ENCODE measurements at regions not wholly inside any gene's neighbourhood (a gene's known extent, or its start where the extent isn't known, plus 50 kb on each side); places are given as distances from the start of the nearest gene placed in this dataset.
"Not testable (repeated sequence)": the region's sequence is repeated elsewhere in the genome, so short reads cannot be mapped to it uniquely, and the experiment has no call there.

- Histone ChIP-seq H2AFZ (ENCODE audit: low read length) (no peak overlapping the region), H3K27me3 (ENCODE audit: insufficient read depth, low read length) (no peaks in the 10 kb centered on the region), H3K4me3 (ENCODE audit: insufficient read depth, low read length) (no peak overlapping the region), H3K79me2 (ENCODE audit: insufficient read depth, low read length) (no peaks in the 10 kb centered on the region), H3K36me3 (ENCODE audit: insufficient read depth, low read length) (no peaks in the 10 kb centered on the region), H3K27ac (ENCODE audit: low read depth, low read length) (no peak overlapping the region), H4K20me1 (ENCODE audit: insufficient read depth, low read length) (no peaks in the 10 kb centered on the region), H3K4me1 (ENCODE audit: insufficient read depth, low read length) (no peaks in the 10 kb centered on the region), H3K4me2 (ENCODE audit: insufficient read depth, low read length) (no peak overlapping the region), H3K9me3 (ENCODE audit: low read depth, low read length) (no peaks in the 10 kb centered on the region)
- no peak for DNase-seq (ENCODE audit: insufficient read length, low spot score, missing footprints)
- no peak for TF ChIP-seq CTCF (IDR thresholded peaks at IDR 0.05; ENCODE audit: extremely low read depth, low read depth, low read length)
Measured at GRCh38 chr4:115515366-115515765, 401.9 kb upstream of the NDST4 start.

GRCh38 chr4:115514675-115515074 is 401.3 kb upstream of the NDST4 start:
- no peaks in the 10 kb centered on the region for H3K4me1 ChIP-seq (ENCODE audit: insufficient read depth, low read length)

GRCh38 chr4:115505326-115505725 is 391.9 kb upstream of the NDST4 start:
- H3K9me3 ChIP-seq (ENCODE audit: low read depth, low read length): peaks cover 6% of the 10 kb centered on the region
- H4K20me1 ChIP-seq (ENCODE audit: insufficient read depth, low read length): no peaks in the 10 kb centered on the region
- no peak for TF ChIP-seq CTCF (IDR thresholded peaks at IDR 0.05; ENCODE audit: extremely low read depth, low read depth, low read length)
- no peak for DNase-seq (ENCODE audit: insufficient read length, low spot score, missing footprints)
- H3K36me3 ChIP-seq (ENCODE audit: insufficient read depth, low read length): no peaks in the 10 kb centered on the region
- no peak overlapping the region for H2AFZ ChIP-seq (ENCODE audit: low read length)
- H3K27me3 ChIP-seq (ENCODE audit: insufficient read depth, low read length): no peaks in the 10 kb centered on the region
- no peaks in the 10 kb centered on the region for H3K79me2 ChIP-seq (ENCODE audit: insufficient read depth, low read length)
- H3K4me3 ChIP-seq (ENCODE audit: insufficient read depth, low read length): no peak overlapping the region
- no peak overlapping the region for H3K27ac ChIP-seq (ENCODE audit: low read depth, low read length)
- no peak overlapping the region for H3K4me2 ChIP-seq (ENCODE audit: insufficient read depth, low read length)
- no peaks in the 10 kb centered on the region for H3K4me1 ChIP-seq (ENCODE audit: insufficient read depth, low read length)

More at GRCh38 chr4:115514675-115515074, 401.3 kb upstream of the NDST4 start:
- Histone ChIP-seq H3K36me3 (ENCODE audit: insufficient read depth, low read length) (no peaks in the 10 kb centered on the region), H3K4me2 (ENCODE audit: insufficient read depth, low read length) (no peak overlapping the region), H3K27ac (ENCODE audit: low read depth, low read length) (no peak overlapping the region), H2AFZ (ENCODE audit: low read length) (no peak overlapping the region), H3K9me3 (ENCODE audit: low read depth, low read length) (no peaks in the 10 kb centered on the region), H3K27me3 (ENCODE audit: insufficient read depth, low read length) (no peaks in the 10 kb centered on the region), H3K79me2 (ENCODE audit: insufficient read depth, low read length) (no peaks in the 10 kb centered on the region), H3K4me3 (ENCODE audit: insufficient read depth, low read length) (no peak overlapping the region), H4K20me1 (ENCODE audit: insufficient read depth, low read length) (no peaks in the 10 kb centered on the region)
- no peak for DNase-seq (ENCODE audit: insufficient read length, low spot score, missing footprints)
- no peak for TF ChIP-seq CTCF (IDR thresholded peaks at IDR 0.05; ENCODE audit: extremely low read depth, low read depth, low read length)

GRCh38 chr4:115501656-115502055 is 388.2 kb upstream of the NDST4 start:
- H3K27ac ChIP-seq (ENCODE audit: low read depth, low read length): no peak overlapping the region
- H3K79me2 ChIP-seq (ENCODE audit: insufficient read depth, low read length): no peaks in the 10 kb centered on the region
- no peaks in the 10 kb centered on the region for H4K20me1 ChIP-seq (ENCODE audit: insufficient read depth, low read length)
- H3K4me1 ChIP-seq (ENCODE audit: insufficient read depth, low read length): no peaks in the 10 kb centered on the region
- H3K4me2 ChIP-seq (ENCODE audit: insufficient read depth, low read length): no peak overlapping the region
- H3K9me3 ChIP-seq (ENCODE audit: low read depth, low read length): peaks cover 8% of the 10 kb centered on the region
- TF ChIP-seq CTCF (IDR thresholded peaks at IDR 0.05; ENCODE audit: extremely low read depth, low read depth, low read length): no peak
- H3K27me3 ChIP-seq (ENCODE audit: insufficient read depth, low read length): no peaks in the 10 kb centered on the region
- DNase-seq (ENCODE audit: insufficient read length, low spot score, missing footprints): no peak
- H2AFZ ChIP-seq (ENCODE audit: low read length): no peak overlapping the region
- no peak overlapping the region for H3K4me3 ChIP-seq (ENCODE audit: insufficient read depth, low read length)
- no peaks in the 10 kb centered on the region for H3K36me3 ChIP-seq (ENCODE audit: insufficient read depth, low read length)

GRCh38 chr4:115493770-115494169 is 380.4 kb upstream of the NDST4 start:
- not testable (repeated sequence) for H3K36me3 ChIP-seq (ENCODE audit: insufficient read depth, low read length); H3K79me2 ChIP-seq (ENCODE audit: insufficient read depth, low read length); H2AFZ ChIP-seq (ENCODE audit: low read length); H3K4me1 ChIP-seq (ENCODE audit: insufficient read depth, low read length); H3K9me3 ChIP-seq (ENCODE audit: low read depth, low read length); H3K4me3 ChIP-seq (ENCODE audit: insufficient read depth, low read length); H3K27me3 ChIP-seq (ENCODE audit: insufficient read depth, low read length); H3K27ac ChIP-seq (ENCODE audit: low read depth, low read length); H4K20me1 ChIP-seq (ENCODE audit: insufficient read depth, low read length); H3K4me2 ChIP-seq (ENCODE audit: insufficient read depth, low read length); DNase-seq (ENCODE audit: insufficient read length, low spot score, missing footprints)

Data from osteoblast (primary cell).